H4 (cell line): ENCODE measurements at regions not wholly inside any gene's neighbourhood (a gene's known extent, or its start where the extent isn't known, plus 50 kb on each side); places are given as distances from the start of the nearest gene placed in this dataset.
"Not testable (repeated sequence)": the region's sequence is repeated elsewhere in the genome, so short reads cannot be mapped to it uniquely, and the experiment has no call there.

Experiments
- DNase-seq: peaks from one replicate; pipeline ENCODE4 v3.0.0-alpha.2; 2015; ENCODE audit warnings: low spot score

- DNase-seq = no peak
Observed at GRCh38 chr2:234694244-234695013, 197.5 kb upstream of the ARL4C start.

DNA sequence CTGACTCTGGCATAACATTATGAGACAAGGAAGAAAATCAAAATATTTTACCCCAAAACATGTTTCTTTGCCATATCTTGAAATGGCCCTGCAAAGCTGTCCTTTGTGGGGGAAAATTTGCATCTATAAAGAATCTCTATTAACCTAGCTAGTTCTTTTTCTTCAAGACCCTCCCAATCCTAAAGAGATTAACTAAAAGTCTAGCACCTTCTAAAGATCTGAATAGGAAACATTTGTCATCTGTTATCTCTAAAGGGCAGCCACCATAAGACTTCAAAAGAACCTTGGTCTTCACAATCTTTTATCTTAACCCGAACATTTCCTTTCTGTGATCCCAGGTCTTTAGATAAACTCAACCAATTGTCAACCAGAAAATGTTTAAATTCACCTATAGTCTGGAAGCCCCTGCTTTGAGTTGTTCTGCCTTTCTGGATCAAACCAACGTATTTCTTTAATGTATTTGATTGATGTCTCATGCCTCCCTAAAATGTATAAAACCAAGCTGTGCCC, 196.9 kb upstream of the ARL4C start:
- DNase-seq = not testable (repeated sequence)

GRCh38 chr2:234693191-234693590, 196.3 kb upstream of the ARL4C start:
- DNase-seq = not testable (repeated sequence)

- DNase-seq = no peak
Observed at GRCh38 chr2:234691968-234692955, 195.4 kb upstream of the ARL4C start.

DNA sequence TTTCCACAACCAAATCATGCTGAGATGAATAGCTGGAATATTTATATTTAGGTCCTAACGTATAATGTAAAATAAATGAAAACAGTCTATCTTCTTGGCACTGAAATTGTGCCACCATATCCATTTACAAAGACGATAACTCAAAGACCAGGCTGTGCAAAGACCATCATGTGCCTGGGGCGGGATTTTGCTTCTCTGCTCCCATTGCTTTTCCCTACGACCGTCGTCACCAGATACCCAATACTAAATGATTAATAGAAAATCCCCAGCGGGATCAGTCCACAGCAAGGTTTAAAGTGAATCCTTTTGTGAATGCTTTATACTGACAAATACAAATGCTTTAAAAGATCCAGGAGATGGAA, 194.3 kb upstream of the ARL4C start:
- DNase-seq = no peak

GRCh38 chr2:234690569-234691213, 193.8 kb upstream of the ARL4C start:
- DNase-seq = no peak

- no peak for DNase-seq
Observed at GRCh38 chr2:234689911-234690379, 193.1 kb upstream of the ARL4C start.

GRCh38 chr2:234687718-234688475, 191.0 kb upstream of the ARL4C start:
- no peak for DNase-seq

GRCh38 chr2:234686088-234686890, 189.4 kb upstream of the ARL4C start:
- DNase-seq = no peak

DNA sequence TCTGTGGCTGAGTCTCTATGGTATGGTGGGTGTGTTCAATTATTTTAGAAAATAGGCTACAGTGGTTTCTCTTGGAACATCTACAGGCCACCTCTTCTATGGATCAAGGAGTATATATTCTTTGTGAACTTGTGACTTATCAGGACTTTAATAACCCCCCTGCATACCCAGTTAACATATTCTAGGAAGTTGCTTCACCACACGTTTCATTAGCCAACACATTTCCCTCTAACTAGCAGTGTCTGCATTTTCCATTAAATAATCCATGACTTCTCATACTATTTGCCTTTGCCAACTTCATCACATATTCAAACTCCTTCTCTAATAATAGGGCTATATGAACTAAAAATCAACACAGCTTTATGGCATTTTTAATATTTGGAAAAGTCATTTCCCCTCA, 187.6 kb upstream of the ARL4C start:
- no peak for DNase-seq

DNA sequence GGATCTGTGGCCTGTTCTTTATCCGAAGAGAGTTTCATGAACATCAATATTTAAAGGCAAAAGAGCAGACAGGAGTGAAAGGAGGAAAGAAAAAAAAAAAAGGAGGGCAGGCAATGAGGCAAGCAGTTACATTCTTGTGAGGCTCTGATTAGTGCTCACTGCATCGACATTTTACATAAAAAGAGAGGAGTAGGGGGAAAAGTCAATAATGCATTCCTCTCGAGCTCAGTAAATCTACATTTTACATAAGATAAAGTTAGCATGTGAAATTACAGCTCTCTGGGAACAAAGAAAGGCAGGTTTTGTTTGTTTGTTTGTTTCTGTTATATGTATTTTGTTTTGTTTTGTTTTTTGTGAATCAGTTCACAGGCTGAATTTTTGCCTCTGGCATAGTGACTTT, 187.1 kb upstream of the ARL4C start:
- DNase-seq = no peak

DNA sequence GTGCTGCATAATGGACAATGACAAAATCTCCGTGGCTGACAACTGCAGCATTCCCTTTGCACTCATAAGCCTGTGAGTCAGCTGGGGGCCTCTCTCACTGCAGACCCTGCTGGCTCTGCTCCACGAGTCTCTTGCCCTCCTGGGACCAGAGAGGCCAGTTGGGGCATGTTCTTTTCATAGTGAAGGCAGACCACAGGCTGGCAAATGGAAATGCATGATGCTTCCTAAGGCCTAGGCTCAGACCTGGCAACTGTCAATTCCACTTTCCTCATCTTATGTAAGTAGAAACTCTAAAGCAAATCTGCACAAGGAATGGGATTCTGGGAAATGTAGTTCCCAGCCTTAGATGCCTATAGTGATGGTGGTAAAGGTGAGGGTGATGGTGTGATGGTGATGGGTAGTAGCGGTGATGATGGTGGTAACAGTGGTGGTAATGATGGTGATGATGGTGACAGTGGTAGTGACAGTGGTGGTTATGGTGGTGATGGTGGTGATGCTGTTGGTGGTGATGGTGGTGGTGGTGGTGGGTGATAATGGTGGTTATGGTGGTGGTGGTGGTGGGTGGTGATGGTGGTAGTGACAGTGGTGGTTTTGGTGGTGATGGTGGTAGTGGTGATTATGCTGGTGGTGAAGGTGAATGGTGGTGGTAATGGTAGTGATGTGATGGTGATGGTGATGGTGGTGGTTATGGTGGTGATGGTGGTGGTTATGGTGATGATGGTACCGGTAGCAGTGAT, 185.8 kb upstream of the ARL4C start:
- no peak for DNase-seq

DNA sequence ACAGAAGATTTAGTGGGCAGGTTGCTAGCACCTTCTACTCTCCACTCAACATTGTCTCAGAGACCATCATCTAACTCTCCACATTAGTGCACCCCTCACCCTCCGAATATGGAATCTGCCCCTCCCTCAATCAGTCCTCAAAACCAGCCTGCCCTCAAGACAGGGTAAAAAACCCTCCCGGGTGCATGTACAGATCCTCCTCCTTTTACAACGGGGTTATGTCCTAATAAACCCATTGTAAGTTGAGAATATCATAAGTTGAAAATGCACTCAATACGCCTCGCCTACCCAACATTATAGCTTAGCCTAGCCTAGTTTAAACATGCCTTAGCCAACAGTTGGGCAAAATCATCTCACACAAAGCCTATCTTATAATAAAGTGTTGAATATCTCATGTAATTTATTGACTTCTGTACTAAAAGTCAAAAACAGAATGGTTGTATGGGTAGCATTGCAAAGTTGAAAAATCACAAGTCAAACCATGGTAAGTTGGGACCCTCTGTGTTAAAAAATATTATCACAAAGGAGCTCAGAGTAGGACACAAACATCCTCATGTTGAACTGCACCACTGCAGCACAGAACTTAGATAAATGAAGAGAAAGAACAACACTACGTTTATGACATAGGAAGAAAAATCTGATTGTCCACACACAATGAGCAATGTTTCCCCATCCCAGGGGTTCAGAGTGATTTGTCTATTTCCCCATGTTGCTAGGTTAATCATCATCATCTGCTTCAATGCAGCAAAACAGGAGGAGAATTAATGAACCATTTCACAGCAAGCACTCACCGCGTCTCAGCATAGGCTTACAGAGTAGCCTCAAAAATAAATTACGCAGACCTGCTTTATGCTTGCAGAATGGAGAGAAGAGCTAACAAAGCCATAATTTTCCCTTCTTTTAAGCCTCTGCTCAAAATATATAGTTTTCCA, 184.1 kb upstream of the ARL4C start:
- no peak for DNase-seq

DNA sequence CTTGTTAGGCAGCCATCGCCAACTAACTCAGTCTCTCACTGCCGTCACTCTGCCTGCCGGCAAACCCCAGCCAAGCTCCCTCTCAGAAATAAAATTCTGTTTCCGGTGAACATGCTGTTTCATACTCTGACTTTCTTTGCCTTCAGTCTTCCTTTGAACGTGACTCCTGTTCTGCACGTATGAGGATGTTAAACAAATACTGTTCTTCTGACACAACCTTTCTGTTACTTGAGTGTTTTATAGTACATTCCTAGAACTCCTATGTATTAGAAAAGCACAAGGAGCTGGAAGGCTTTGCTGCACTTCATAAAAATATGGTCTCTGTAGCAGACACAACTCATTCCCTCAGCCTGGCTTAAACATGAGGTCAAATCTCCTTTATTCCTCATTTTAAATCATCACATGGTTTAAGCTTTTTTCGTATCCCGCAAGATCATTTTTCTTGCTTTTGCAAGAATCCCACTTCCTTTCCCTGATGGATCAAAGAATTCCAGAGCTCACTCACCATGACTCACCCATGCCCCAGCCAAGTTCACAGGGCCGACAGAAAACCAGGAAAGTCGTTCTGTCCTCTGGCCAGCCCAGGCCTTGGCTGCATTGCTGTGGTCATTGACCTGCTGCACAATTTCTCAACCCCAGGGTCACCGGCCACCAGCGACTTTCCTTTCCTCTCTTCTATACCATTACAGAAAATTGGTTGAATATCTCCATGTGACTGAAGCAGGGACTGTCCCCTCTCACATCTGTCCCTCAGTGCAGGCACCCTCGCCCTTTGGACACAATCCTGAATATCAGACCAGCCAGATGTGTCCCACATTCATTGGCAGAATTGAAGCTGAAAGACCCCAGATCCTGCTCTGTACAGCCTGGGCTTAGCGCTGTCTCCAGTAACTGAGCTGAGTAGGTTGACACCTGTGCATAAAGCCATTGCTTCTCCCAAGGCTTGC, 183.1 kb upstream of the ARL4C start:
- DNase-seq = peak; percentile 91

- DNase-seq = no peak
Observed at GRCh38 chr2:234679301-234679740, 182.4 kb upstream of the ARL4C start.

GRCh38 chr2:234678711-234679110, 181.8 kb upstream of the ARL4C start:
- DNase-seq = peak; percentile 90
